Loucy (cell line): ENCODE measurements at regions not wholly inside any gene's neighbourhood (a gene's known extent, or its start where the extent isn't known, plus 50 kb on each side); places are given as distances from the start of the nearest gene placed in this dataset.
A peak's percentile ranks its signal among the peaks of the same experiment; 100 is the strongest.

Source experiments
- H2AFZ ChIP-seq: fragments of 200-600 bp; sonication (generic); 2 replicates; pipeline ENCODE4 v1.6.0; 2016; ENCODE audit warnings: antibody characterized with exemption, mild to moderate bottlenecking, low read length, moderate library complexity
- H3F3A ChIP-seq: fragments of 200-600 bp; 2 replicates; pipeline ENCODE4 v1.6.0; 2016; ENCODE audit warnings: antibody characterized with exemption, low read depth, mild to moderate bottlenecking
- H3K27me3 ChIP-seq: fragments of 200-600 bp; sonication (generic); 2 replicates; pipeline ENCODE4 v1.6.1; 2014; ENCODE audit warnings: low read length, mild to moderate bottlenecking; ENCODE audit not compliant: insufficient read depth, poor library complexity, severe bottlenecking
- H3K36me3 ChIP-seq: fragments of 200-600 bp; sonication (generic); 2 replicates; pipeline ENCODE4 v1.6.1; 2016; ENCODE audit warnings: low read length; ENCODE audit not compliant: insufficient read depth
- H3K4me1 ChIP-seq: fragments of 200-600 bp; sonication (generic); 2 replicates; pipeline ENCODE4 v1.5.1; 2014; ENCODE audit warnings: low read length, mild to moderate bottlenecking; ENCODE audit not compliant: insufficient read depth, poor library complexity, severe bottlenecking
- H3K4me2 ChIP-seq: fragments of 200-600 bp; sonication (generic); 2 replicates; pipeline ENCODE4 v1.6.0; 2014; ENCODE audit warnings: antibody characterized with exemption, low read length, low read depth, mild to moderate bottlenecking; ENCODE audit not compliant: poor library complexity, severe bottlenecking
- H3K4me3 ChIP-seq: fragments of 200-600 bp; sonication (generic); 2 replicates; pipeline ENCODE4 v1.5.1; 2014; ENCODE audit warnings: low read length, mild to moderate bottlenecking, mixed read lengths; ENCODE audit not compliant: poor library complexity, severe bottlenecking
- H3K79me2 ChIP-seq: fragments of 200-600 bp; sonication (generic); 2 replicates; pipeline ENCODE4 v1.6.1; 2014; ENCODE audit warnings: low read length; ENCODE audit not compliant: insufficient read depth
- H3K9ac ChIP-seq: fragments of 200-600 bp; sonication (generic); 2 replicates; pipeline ENCODE4 v1.6.0; 2014; ENCODE audit warnings: mild to moderate bottlenecking, low read depth, low read length, moderate library complexity; ENCODE audit not compliant: poor library complexity, severe bottlenecking
- H3K9me2 ChIP-seq: fragments of 200-600 bp; sonication (generic); replicated peaks from 2 replicates; pipeline ENCODE4 v1.6.1; 2016; ENCODE audit warnings: low read depth, low read length, mixed read lengths
- H3K9me3 ChIP-seq: fragments of 200-600 bp; sonication (generic); 2 replicates; pipeline ENCODE4 v1.6.1; 2014; ENCODE audit warnings: mild to moderate bottlenecking, antibody characterized with exemption, low read length, low read depth; ENCODE audit not compliant: insufficient read depth
- H4K20me1 ChIP-seq: fragments of 200-600 bp; sonication (generic); 2 replicates; pipeline ENCODE4 v1.6.0; 2014; ENCODE audit warnings: antibody characterized with exemption, low read length, mild to moderate bottlenecking; ENCODE audit not compliant: insufficient read depth, poor library complexity, severe bottlenecking
- CTCF ChIP-seq: fragments of 200-600 bp; sonication (generic); conservative IDR thresholded peaks from 2 replicates; pipeline ENCODE4 v1.5.1; 2014; ENCODE audit warnings: mild to moderate bottlenecking, antibody characterized with exemption, low read length
- EZH2phosphoT487 ChIP-seq: fragments of 200-600 bp; IDR thresholded peaks from 2 replicates; pipeline ENCODE4 v1.6.1; 2018; ENCODE audit warnings: antibody characterized with exemption, mild to moderate bottlenecking, moderate library complexity, borderline replicate concordance

GRCh38 chr7:19215412-19215811, 70.2 kb upstream of the FERD3L start:
- peaks cover under 1% of the 10 kb centered on the region for H3K4me1 ChIP-seq
- H3K79me2 ChIP-seq = no peaks in the 10 kb centered on the region
- no peak overlapping the region for H3K4me3 ChIP-seq
- no peaks in the 10 kb centered on the region for H4K20me1 ChIP-seq
- TF ChIP-seq CTCF (no peak), EZH2phosphoT487 (no peak)
- H3K9me2 ChIP-seq = no peaks in the 10 kb centered on the region
- no peak overlapping the region for H3K9ac ChIP-seq
- no peaks in the 10 kb centered on the region for H3F3A ChIP-seq
- H2AFZ ChIP-seq = no peak overlapping the region
- no peaks in the 10 kb centered on the region for H3K27me3 ChIP-seq
- no peaks in the 10 kb centered on the region for H3K9me3 ChIP-seq
- H3K36me3 ChIP-seq = no peaks in the 10 kb centered on the region
- H3K4me2 ChIP-seq = no peak overlapping the region

GRCh38 chr7:19213746-19214145, 68.5 kb upstream of the FERD3L start:
- Histone ChIP-seq H3K9me3 (no peaks in the 10 kb centered on the region), H3K9ac (no peak overlapping the region), H4K20me1 (no peaks in the 10 kb centered on the region), H3K4me3 (no peak overlapping the region), H3K36me3 (no peaks in the 10 kb centered on the region), H3K9me2 (no peaks in the 10 kb centered on the region), H3K27me3 (no peaks in the 10 kb centered on the region), H3K4me1 (peaks cover 17% of the 10 kb centered on the region), H2AFZ (no peak overlapping the region), H3K79me2 (no peaks in the 10 kb centered on the region), H3F3A (no peaks in the 10 kb centered on the region), H3K4me2 (no peak overlapping the region)
- no peak for TF ChIP-seq CTCF
- no peak for TF ChIP-seq EZH2phosphoT487

GRCh38 chr7:19210893-19211413, 65.7 kb upstream of the FERD3L start:
- Histone ChIP-seq H3K9ac (no peak overlapping the region), H3F3A (no peaks in the 10 kb centered on the region), H3K36me3 (no peaks in the 10 kb centered on the region), H3K4me3 (no peak overlapping the region), H3K79me2 (no peaks in the 10 kb centered on the region), H3K9me3 (no peaks in the 10 kb centered on the region), H3K4me1 (peaks cover 24% of the 10 kb centered on the region), H2AFZ (0 out of 2 replicates have a peak overlapping the region, but pooled peaks have one; percentile 1), H3K27me3 (no peaks in the 10 kb centered on the region), H3K9me2 (no peaks in the 10 kb centered on the region), H3K4me2 (no peak overlapping the region), H4K20me1 (no peaks in the 10 kb centered on the region)
- TF ChIP-seq CTCF = no peak
- TF ChIP-seq EZH2phosphoT487 = no peak
